Heart right ventricle (tissue), 16 donors: ENCODE measurements at regions not wholly inside any gene's neighbourhood (a gene's known extent, or its start where the extent isn't known, plus 50 kb on each side); places are given as distances from the start of the nearest gene placed in this dataset.

Source experiments
- ATAC-seq, 8 donors: fragments of 200-7000 bp; cut with Tn5 transposase; one replicate each; pipeline ENCODE4 v1.9.1; 2020; ENCODE audit warnings: mild to moderate bottlenecking in 8 of 8, moderate library complexity in 8 of 8, moderate number of reproducible peaks in 1 of 8
- DNase-seq, 2 donors: peaks; one replicate each; pipeline ENCODE4 v3.0.0-alpha.2; 2020
- H3K27ac ChIP-seq, 10 donors: fragments of 200-600 bp; sonication (generic) in 2 of 10; one replicate each; pipeline versions ENCODE4 v1.5.0 to v1.8.0; 2020 to 2022; ENCODE audit warnings: mild to moderate bottlenecking in 3 of 10
- H3K27me3 ChIP-seq, 7 donors: fragments of 200-600 bp; one replicate each; pipeline ENCODE4 v1.8.0; 2021 to 2022; ENCODE audit warnings: mild to moderate bottlenecking in 2 of 7
- H3K36me3 ChIP-seq, 9 donors: fragments of 200-600 bp; sonication (generic) in 1 of 9; one replicate each; pipeline versions ENCODE4 v1.5.0 to v1.8.0; 2020 to 2022; ENCODE audit warnings: mild to moderate bottlenecking in 2 of 9
- H3K4me1 ChIP-seq, 9 donors: fragments of 200-600 bp; sonication (generic) in 1 of 9; one replicate each; pipeline versions ENCODE4 v1.5.0 to v1.8.0; 2020 to 2022; ENCODE audit warnings: mild to moderate bottlenecking in 4 of 9
- H3K4me3 ChIP-seq, 10 donors: fragments of 200-600 bp; sonication (generic) in 2 of 10; one replicate each; pipeline versions ENCODE4 v1.5.0 to v1.8.0; 2020 to 2022; ENCODE audit warnings: mild to moderate bottlenecking in 7 of 10, moderate library complexity in 2 of 10
- H3K9me3 ChIP-seq, 11 donors: fragments of 200-600 bp in 10 of 11; sonication (generic) in 2 of 11; one replicate each; pipeline versions ENCODE4 v1.5.0 to v1.8.0; 2013 to 2022; ENCODE audit warnings: mild to moderate bottlenecking in 2 of 11, control low read depth in 1 of 11, moderate library complexity in 1 of 11
- CTCF ChIP-seq, 9 donors: fragments of 200-600 bp; sonication (generic) in 2 of 9; IDR thresholded peaks; one replicate each; pipeline versions ENCODE4 v1.5.0 to v1.8.0; 2021 to 2022; ENCODE audit warnings: antibody characterized with exemption in 9 of 9, mild to moderate bottlenecking in 5 of 9, moderate library complexity in 1 of 9
- WGBS, 2 donors: extraction: QIAGEN DNeasy Blood & Tissue Kit; methylation state at CpG; one replicate each; pipeline ENCODE4 v1.1.7; 2013; ENCODE audit warnings: inconsistent platforms in 1 of 2; 5-methylcytosine and 5-hydroxymethylcytosine counted together
- intact Hi-C, 10 donors: fragments of 100-400 bp; cut with DNase I; formaldehyde crosslinking; loops; one replicate each; pipeline versions ENCODE4 v1.11.1 to v1.14.2; 2022
- donor health status: Arrhythmogenic right ventricular cardiomyopathy.
- donor health status: ischemic (EF 13 %, LVEDD 7.1; RV severe dilation, severe dysfunction).
- donor health status: healthy with polysubstance abuse.
- donor health status: DM: no; HTN: yes; CAD: no.
- donor health status: DM: no; HTN: no; CAD: no.
- donor health status: ischemic (EF 25% LVEDD 6.9; RV normal size, moderate dysfunction).
- donor health status: ischemic (EF 25% LVEDD 5.7; RV mildly dilated, moderate dysfunction).
- donor health status: healthy.
- donor health status: DM: yes; HTN: yes; CAD: no.
- donor health status: Ischemic cardiomyopathy.
- donor health status: ischemic (EF 35%, LVEDD 5.7; RV mildly dilated, moderate dysfunction).
- donor health status: nonischemic (EF 11% LVEDD 7.7; RV severe dilation, severe dysfunction).
- donor health status: DM: yes; HTN: yes; CAD: no.
- donor health status: PGD.
- donor health status: ischemic (EF 29% LVEDD 5.4; RV normal size, mild dysfunction).
- donor health status: nonischemic (EF 23%, LVEDD 6.1; RV moderate dilation, normal function).

GRCh38 chr6:134452906-134453305, 135.0 kb upstream of the SGK1 start:
- no peaks in the 10 kb centered on the region for H3K27me3 ChIP-seq
- H3K27ac ChIP-seq: no peak overlapping the region
- H3K4me1 ChIP-seq: peaks cover 0 to 5% (median 0%) of the 10 kb centered on the region in 9 donors
- DNase-seq (no peak), ATAC-seq (no peak)
- no peaks in the 10 kb centered on the region for H3K36me3 ChIP-seq
- 67 to 87% methylated on average over 3 of the region's 3 CpGs for WGBS, 2 donors
- TF ChIP-seq CTCF (IDR thresholded peaks at IDR 0.05): no peak
- H3K9me3 ChIP-seq: no peaks in the 10 kb centered on the region
- no peak overlapping the region for H3K4me3 ChIP-seq
- intact Hi-C loops: no loop called here

- no peak for TF ChIP-seq CTCF (IDR thresholded peaks at IDR 0.05)
- Histone ChIP-seq H3K4me1 (peaks cover 0 to 19% (median 8%) of the 10 kb centered on the region in 9 donors), H3K4me3 (no peak overlapping the region), H3K9me3 (no peaks in the 10 kb centered on the region), H3K36me3 (no peaks in the 10 kb centered on the region), H3K27ac (no peak overlapping the region), H3K27me3 (no peaks in the 10 kb centered on the region)
- no peak for DNase-seq
- 95 to 96% methylated on average over 1 of the region's 1 CpG for WGBS, 2 donors
- intact Hi-C loops: no loop called here
- ATAC-seq: no peak
These were observed 133.6 kb upstream of the SGK1 start for GRCh38 chr6:134451529-134451928.

GRCh38 chr6:134449781-134450180, 131.9 kb upstream of the SGK1 start:
- Histone ChIP-seq H3K27me3 (no peaks in the 10 kb centered on the region), H3K4me3 (no peak overlapping the region), H3K4me1 (peaks cover 0 to 19% (median 8%) of the 10 kb centered on the region in 9 donors), H3K36me3 (no peaks in the 10 kb centered on the region), H3K27ac (no peak overlapping the region), H3K9me3 (no peaks in the 10 kb centered on the region)
- no peak for TF ChIP-seq CTCF (IDR thresholded peaks at IDR 0.05)
- DNase-seq (no peak), ATAC-seq (no peak)
- intact Hi-C loops: no loop called here
- 85 to 88% methylated on average over 2 of the region's 2 CpGs for WGBS, 2 donors

GRCh38 chr6:134449004-134449403, 131.1 kb upstream of the SGK1 start:
- H3K4me3 ChIP-seq: no peak overlapping the region
- no peak for TF ChIP-seq CTCF (IDR thresholded peaks at IDR 0.05)
- intact Hi-C loops: no loop called here
- no peak for ATAC-seq
- no peaks in the 10 kb centered on the region for H3K9me3 ChIP-seq
- WGBS, 2 donors: 93 to 96% methylated on average over 1 of the region's 1 CpG
- H3K4me1 ChIP-seq: peaks cover 0 to 19% (median 8%) of the 10 kb centered on the region in 9 donors
- DNase-seq: no peak
- no peaks in the 10 kb centered on the region for H3K36me3 ChIP-seq
- H3K27ac ChIP-seq: peak overlapping the region in 1 of 10 donors; percentile 42
- H3K27me3 ChIP-seq: no peaks in the 10 kb centered on the region
